Erythroblast (primary cell): ENCODE measurements at regions not wholly inside any gene's neighbourhood (a gene's known extent, or its start where the extent isn't known, plus 50 kb on each side); places are given as distances from the start of the nearest gene placed in this dataset.

ENCODE experiments used
- GATA1 ChIP-seq: IDR thresholded peaks from 2 replicates; pipeline ENCODE4 v1.6.1; 2011; ENCODE audit warnings: low read depth, mild to moderate bottlenecking, control low read depth, low read length, moderate library complexity
- POLR2A ChIP-seq: IDR thresholded peaks from 2 replicates; pipeline ENCODE4 v1.6.1; 2011; ENCODE audit warnings: mild to moderate bottlenecking, low read length

- TF ChIP-seq POLR2A (no peak), GATA1 (no peak)
Observed at GRCh38 chr16:79757163-79757562, 156.6 kb upstream of the MAF start.
